Stimulated activated CD4-positive, alpha-beta T cell treated with anti-CD3 and anti-CD28 coated beads, TNF-alpha, amount 100 ng/mL, for 24 hours (primary cell): ENCODE measurements at regions not wholly inside any gene's neighbourhood (a gene's known extent, or its start where the extent isn't known, plus 50 kb on each side); places are given as distances from the start of the nearest gene placed in this dataset.
"Not testable (repeated sequence)": the region's sequence is repeated elsewhere in the genome, so short reads cannot be mapped to it uniquely, and the experiment has no call there.

Experiments
- DNase-seq, 3 experiments: peaks; one replicate each; pipeline ENCODE4 v3.0.0-alpha.2; 2020; ENCODE audit warnings: low read depth in 3 of 3

GRCh38 chr9:115400796-115401195, 282.8 kb upstream of the TNC start:
- DNase-seq: no peak

- no peak for DNase-seq
Measured at GRCh38 chr9:115401756-115402327, 283.9 kb upstream of the TNC start.

DNA sequence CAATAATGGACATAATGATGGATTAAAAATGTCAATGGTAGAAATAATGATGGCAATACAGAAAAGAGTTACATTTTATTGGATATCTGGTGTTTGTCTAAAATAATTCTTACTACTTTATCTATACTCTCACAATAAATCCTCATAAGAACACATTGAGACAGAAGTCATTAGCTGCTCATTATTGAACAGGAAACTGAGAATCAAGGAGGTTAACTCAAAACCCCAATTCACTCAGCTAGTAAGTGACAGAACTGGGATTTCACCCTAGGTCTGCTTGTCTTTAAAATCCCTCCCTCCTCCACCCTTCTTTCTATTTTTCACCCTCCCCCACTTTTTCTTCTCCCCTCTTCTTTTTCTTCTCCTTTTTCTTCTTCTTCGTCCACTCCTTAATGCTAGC, 285.8 kb upstream of the TNC start:
- DNase-seq: no peak

DNA sequence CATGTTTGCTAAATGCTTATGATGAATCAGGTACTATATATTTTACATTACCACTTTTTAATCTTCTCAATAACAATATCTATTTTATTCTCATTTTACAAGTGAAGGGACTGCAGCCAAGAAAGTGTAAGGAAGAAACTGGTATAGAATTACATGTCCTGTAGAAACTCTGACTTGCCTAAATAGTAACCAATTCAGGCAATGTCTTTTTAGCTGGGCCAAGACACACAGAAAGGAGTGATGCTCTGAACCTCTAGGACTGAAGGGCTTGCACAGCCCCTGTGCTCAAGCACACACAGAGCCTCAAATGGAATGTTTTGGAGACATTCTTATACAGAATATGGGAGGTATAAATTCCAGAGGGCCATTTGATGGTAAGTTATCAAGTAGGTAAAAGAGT, 286.4 kb upstream of the TNC start:
- DNase-seq: no peak

GRCh38 chr9:115411516-115411915, 293.6 kb upstream of the TNC start:
- DNase-seq: no peak

DNA sequence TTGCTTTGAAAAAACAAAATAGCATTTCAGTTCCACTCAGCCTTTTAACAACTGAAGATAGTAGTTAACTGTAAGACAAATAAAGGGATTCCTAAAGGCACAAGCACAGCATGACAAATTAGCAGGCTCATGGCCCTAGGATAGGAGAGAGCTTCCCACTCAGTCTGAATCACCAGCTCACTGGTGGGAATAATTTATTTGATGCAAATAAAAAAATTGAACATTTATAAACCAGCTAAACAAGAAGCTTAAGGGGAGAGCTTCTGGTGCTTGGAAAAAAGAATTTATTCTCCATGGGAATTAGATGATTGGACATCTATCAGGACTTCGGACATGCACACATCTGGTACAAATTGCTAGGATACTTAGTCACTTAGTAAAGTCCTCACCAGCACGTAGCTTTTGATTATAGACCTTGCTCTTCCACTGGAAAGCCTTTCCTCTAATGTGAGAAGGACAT, 294.1 kb upstream of the TNC start:
- DNase-seq: no peak

DNA sequence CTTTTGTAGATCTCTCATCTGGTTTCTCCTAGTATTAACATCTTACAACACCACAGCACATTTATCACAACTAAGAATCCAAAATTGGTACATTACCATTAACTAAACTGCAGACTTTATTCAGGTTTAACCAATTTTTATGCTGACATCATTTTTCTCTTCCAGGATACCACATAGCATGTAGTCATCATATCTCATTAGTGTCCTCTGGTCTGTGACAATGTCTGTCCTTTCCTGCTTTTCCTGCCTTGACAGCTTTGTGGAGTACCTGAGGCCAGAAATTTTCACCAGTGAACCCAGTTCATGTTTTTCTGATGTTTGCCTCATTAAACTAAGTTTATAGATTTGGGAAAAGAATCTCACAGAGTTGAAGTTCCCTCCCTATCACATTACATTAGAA, 294.7 kb upstream of the TNC start:
- DNase-seq: no peak

GRCh38 chr9:115413304-115413703, 295.3 kb upstream of the TNC start:
- DNase-seq: no peak

DNA sequence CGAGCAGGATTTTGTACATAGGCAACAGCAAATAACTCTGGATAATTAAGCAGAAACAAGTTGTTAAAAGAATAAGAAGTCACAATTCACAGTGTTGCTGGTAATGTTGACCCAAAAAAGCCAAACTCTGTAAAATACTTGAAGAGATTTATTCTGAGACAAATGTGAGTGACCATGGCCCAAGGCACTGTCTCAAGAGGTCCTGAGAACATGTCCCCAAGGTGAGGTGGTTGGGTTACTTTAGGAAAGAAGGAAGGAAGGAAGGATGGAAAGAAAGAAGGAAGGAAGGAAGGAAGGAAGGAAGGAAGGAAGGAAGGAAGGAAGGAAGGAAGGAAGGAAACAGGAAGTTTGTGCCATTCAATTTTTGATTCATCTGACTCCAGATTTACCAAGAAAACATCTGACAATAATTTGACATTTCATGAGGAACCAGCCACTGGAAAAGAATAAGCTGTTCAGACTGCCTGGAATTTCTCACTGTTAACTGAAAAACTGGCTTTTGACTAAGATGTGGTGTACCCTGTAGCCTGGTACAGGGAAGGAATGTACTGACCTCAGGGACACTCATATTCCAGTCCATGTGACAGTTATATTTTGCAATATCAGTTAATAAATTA, 295.9 kb upstream of the TNC start:
- DNase-seq: no peak

DNA sequence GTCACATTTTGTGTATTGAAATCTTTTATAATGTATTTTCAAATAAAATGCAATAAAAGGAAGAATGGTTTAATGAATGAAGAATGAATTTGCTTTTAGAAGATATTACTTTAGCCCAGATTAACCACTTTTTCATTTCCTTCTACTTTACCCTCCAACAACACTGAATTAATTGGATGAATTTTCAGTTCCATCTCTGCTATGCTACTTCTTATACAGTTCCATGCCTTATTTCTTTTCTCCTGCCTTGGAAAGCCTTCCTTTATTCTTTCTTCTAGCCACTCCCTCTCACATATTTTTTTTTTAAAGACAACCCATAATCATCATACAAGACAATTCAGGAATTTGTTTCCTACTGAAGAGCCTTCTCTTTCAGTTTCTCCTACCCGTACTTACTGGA, 296.6 kb upstream of the TNC start:
- no peak for DNase-seq

GRCh38 chr9:115415450-115415849, 297.5 kb upstream of the TNC start:
- DNase-seq: no peak

- no peak for DNase-seq
Measured at GRCh38 chr9:115416299-115416698, 298.3 kb upstream of the TNC start.

- DNase-seq: not testable (repeated sequence)
Measured at GRCh38 chr9:115418181-115418580, 300.2 kb upstream of the TNC start.

- DNase-seq: no peak
Measured at GRCh38 chr9:115422932-115423440, 305.0 kb upstream of the TNC start.

DNA sequence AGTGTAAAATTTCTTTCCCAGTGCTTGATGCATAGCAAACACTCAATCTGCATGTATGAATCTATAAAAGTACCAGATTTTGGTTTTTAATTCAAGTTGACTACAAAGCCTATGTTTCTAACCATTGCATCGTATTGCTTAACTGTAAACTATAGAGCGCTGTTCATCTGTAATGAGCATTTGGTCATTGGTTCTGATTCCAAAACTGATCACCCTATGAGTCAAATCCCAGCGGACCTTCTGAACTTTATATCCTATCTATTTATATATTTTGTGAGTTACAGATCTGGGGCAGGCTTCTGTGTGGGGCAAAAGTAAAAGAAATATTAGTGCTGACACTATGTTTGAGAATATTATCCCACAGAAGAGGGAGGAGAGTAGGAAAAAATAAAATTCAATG, 305.7 kb upstream of the TNC start:
- DNase-seq: no peak

- DNase-seq: no peak
Measured at GRCh38 chr9:115425601-115426000, 307.6 kb upstream of the TNC start.

GRCh38 chr9:115437418-115437817, 319.5 kb upstream of the TNC start:
- no peak for DNase-seq

- no peak for DNase-seq
Measured at GRCh38 chr9:115439641-115440040, 321.7 kb upstream of the TNC start.

- DNase-seq: no peak
Measured at GRCh38 chr9:115442054-115442453, 324.1 kb upstream of the TNC start.

GRCh38 chr9:115443890-115444289, 325.9 kb upstream of the TNC start:
- no peak for DNase-seq

DNA sequence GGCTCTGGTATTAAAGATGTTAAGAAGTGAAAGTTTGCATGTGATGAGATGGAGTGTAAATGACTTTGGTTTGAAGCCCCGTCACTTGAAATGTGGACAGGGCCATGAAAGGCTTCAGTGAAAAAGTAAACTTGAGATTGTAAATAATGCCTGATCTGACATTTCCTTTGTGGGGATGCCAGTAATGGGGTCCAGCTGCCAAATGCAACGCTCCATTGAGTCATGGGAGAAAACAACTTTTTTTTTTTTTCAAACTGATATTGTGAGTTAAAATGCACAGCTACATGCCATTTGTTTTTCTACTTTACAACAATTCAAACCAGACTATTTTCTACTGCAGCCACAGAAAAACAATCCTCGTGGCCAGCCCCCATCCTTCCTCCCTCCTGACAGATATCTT, 327.0 kb upstream of the TNC start:
- no peak for DNase-seq

- no peak for DNase-seq
Measured at GRCh38 chr9:115445655-115446054, 327.7 kb upstream of the TNC start.

GRCh38 chr9:115456515-115456914, 338.6 kb upstream of the TNC start:
- no peak for DNase-seq

DNA sequence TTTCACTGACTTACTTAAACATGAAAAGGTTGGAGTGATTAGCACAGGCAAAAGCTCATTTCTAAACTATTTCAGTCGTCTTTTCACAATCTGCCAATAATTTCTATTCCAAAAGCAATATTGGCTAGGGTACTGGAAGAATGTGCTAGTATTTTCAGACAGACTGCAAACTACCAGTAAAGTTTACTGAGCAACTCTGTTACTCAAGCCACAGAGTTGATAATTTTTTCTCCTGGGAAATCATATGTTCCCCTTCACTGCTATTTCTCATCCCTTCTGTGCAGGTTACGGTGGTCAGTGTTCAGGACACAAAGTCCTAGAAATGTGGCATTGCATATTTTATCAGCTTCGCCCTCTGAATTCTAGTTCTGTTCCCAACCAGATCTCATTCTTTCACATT, 343.3 kb upstream of the TNC start:
- DNase-seq: no peak
